Stomach (tissue), 8 donors: ENCODE measurements at regions not wholly inside any gene's neighbourhood (a gene's known extent, or its start where the extent isn't known, plus 50 kb on each side); places are given as distances from the start of the nearest gene placed in this dataset.

ENCODE experiments used
- DNase-seq, 2 donors: peaks; one replicate each; pipeline versions ENCODE4 v3.0.0 to v3.0.0-alpha.2; 2013 to 2019
- H3K27ac ChIP-seq, 5 donors: fragments of 200-600 bp in 4 of 5; sonication (generic) in 4 of 5; one replicate each; pipeline ENCODE4 v1.5.1; 2013 to 2019; ENCODE audit warnings: mild to moderate bottlenecking in 1 of 5, moderate library complexity in 1 of 5
- H3K27me3 ChIP-seq, 3 donors: fragments of 200-600 bp; sonication (generic); one replicate each; pipeline ENCODE4 v1.5.1; 2017 to 2019; ENCODE audit warnings: mixed run types in 1 of 3
- H3K36me3 ChIP-seq, 4 donors: fragments of 200-600 bp; sonication (generic); 1 replicate in 3 of 4; 2 replicates in 1 of 4; pipeline ENCODE4 v1.5.1; 2016 to 2019
- H3K4me1 ChIP-seq, 4 donors: fragments of 200-600 bp; sonication (generic); one replicate each; pipeline ENCODE4 v1.5.1; 2016 to 2019
- H3K4me3 ChIP-seq, 4 donors: fragments of 200-600 bp; sonication (generic) in 3 of 4; one replicate each; pipeline ENCODE4 v1.5.1; 2016 to 2019; ENCODE audit warnings: mild to moderate bottlenecking in 1 of 4
- H3K9me3 ChIP-seq, 4 donors: fragments of 200-600 bp; sonication (generic); one replicate each; pipeline ENCODE4 v1.5.1; 2016 to 2019
- CTCF ChIP-seq, 7 experiments: fragments of 450-650 bp in 4 of 7; fragments of 200-600 bp in 3 of 7; sonication (generic) in 3 of 7; IDR thresholded peaks; one replicate each; pipeline ENCODE4 v1.5.1; 2016 to 2019; ENCODE audit warnings: antibody characterized with exemption in 7 of 7, control low read depth in 2 of 7, mild to moderate bottlenecking in 1 of 7
- EP300 ChIP-seq: sonication (generic); formaldehyde crosslinking; IDR thresholded peaks from one replicate; pipeline ENCODE4 v1.6.1; 2017; ENCODE audit warnings: antibody characterized with exemption
- POLR2A ChIP-seq, 4 donors: fragments of 450-650 bp; IDR thresholded peaks; one replicate each; pipeline ENCODE4 v1.6.1; 2016; ENCODE audit warnings: antibody characterized with exemption in 4 of 4, control low read depth in 2 of 4, mild to moderate bottlenecking in 1 of 4, moderate library complexity in 1 of 4
- POLR2AphosphoS5 ChIP-seq, 3 donors: sonication (generic); formaldehyde crosslinking; IDR thresholded peaks; one replicate each; pipeline ENCODE4 v1.6.1; 2016; ENCODE audit warnings: antibody characterized with exemption in 3 of 3
- WGBS, 5 donors: extraction: QIAGEN DNeasy Blood & Tissue Kit in 3 of 5; methylation state at CpG; one replicate each; pipeline versions ENCODE4 v1.1.5 to v1.1.7; 2013 to 2018; 5-methylcytosine and 5-hydroxymethylcytosine counted together
- intact Hi-C: fragments of 100-400 bp; cut with DNase I; formaldehyde crosslinking; loops from one replicate; pipeline ENCODE4 v1.15.1; 2023; ENCODE audit warnings: low total_unique reads
- donor health status: healthy with polysubstance abuse.
- donor health status: Bipolar disorder and iron deficiency.
- donor health status: healthy.

GRCh38 chr14:26896447-26896846 is 298.6 kb upstream of the NOVA1 start:
- intact Hi-C loops: no loop called here
- Histone ChIP-seq H3K4me1 (no peaks in the 10 kb centered on the region), H3K36me3 (no peaks in the 10 kb centered on the region), H3K27me3 (no peaks in the 10 kb centered on the region), H3K27ac (no peak overlapping the region), H3K4me3 (no peak overlapping the region), H3K9me3 (no peaks in the 10 kb centered on the region)
- WGBS, 5 donors: 67 to 75% (median 73%) methylated on average over 3 of the region's 3 CpGs
- TF ChIP-seq POLR2AphosphoS5 (IDR thresholded peaks at IDR 0.05) (no peak), CTCF (IDR thresholded peaks at IDR 0.05) (no peak), EP300 (no peak), POLR2A (IDR thresholded peaks at IDR 0.05) (no peak)
- DNase-seq: no peak

GRCh38 chr14:26897196-26897595 is 299.4 kb upstream of the NOVA1 start:
- intact Hi-C loops: no loop called here

GRCh38 chr14:26905229-26905628 is 307.4 kb upstream of the NOVA1 start:
- Histone ChIP-seq H3K9me3 (no peaks in the 10 kb centered on the region), H3K27ac (no peak overlapping the region), H3K27me3 (no peaks in the 10 kb centered on the region), H3K4me1 (no peaks in the 10 kb centered on the region), H3K36me3 (no peaks in the 10 kb centered on the region), H3K4me3 (no peak overlapping the region)
- intact Hi-C loops: no loop called here
- peak in 1 of 2 donors; percentile 8 for DNase-seq
- WGBS, 5 donors: 58 to 76% (median 66%) methylated on average over 3 of the region's 3 CpGs
- TF ChIP-seq CTCF (IDR thresholded peaks at IDR 0.05) (no peak), POLR2A (IDR thresholded peaks at IDR 0.05) (no peak)

More at GRCh38 chr14:26897196-26897595, 299.4 kb upstream of the NOVA1 start:
- Histone ChIP-seq H3K4me3 (no peak overlapping the region), H3K4me1 (no peaks in the 10 kb centered on the region), H3K36me3 (no peaks in the 10 kb centered on the region), H3K27me3 (no peaks in the 10 kb centered on the region), H3K27ac (no peak overlapping the region), H3K9me3 (no peaks in the 10 kb centered on the region)
- TF ChIP-seq CTCF (IDR thresholded peaks at IDR 0.05): no peak
- no peak for TF ChIP-seq POLR2AphosphoS5 (IDR thresholded peaks at IDR 0.05)
- TF ChIP-seq EP300: no peak
- no peak for TF ChIP-seq POLR2A (IDR thresholded peaks at IDR 0.05)
- DNase-seq: no peak

- H3K4me1 ChIP-seq: no peaks in the 10 kb centered on the region
- DNase-seq: no peak
- no peak overlapping the region for H3K4me3 ChIP-seq
- no peaks in the 10 kb centered on the region for H3K27me3 ChIP-seq
- H3K9me3 ChIP-seq: no peaks in the 10 kb centered on the region
- intact Hi-C loops: no loop called here
- no peaks in the 10 kb centered on the region for H3K36me3 ChIP-seq
- H3K27ac ChIP-seq: no peak overlapping the region
- TF ChIP-seq POLR2AphosphoS5 (IDR thresholded peaks at IDR 0.05): no peak
- TF ChIP-seq CTCF (IDR thresholded peaks at IDR 0.05): no peak
- TF ChIP-seq POLR2A (IDR thresholded peaks at IDR 0.05): no peak
- no peak for TF ChIP-seq EP300
Observed at GRCh38 chr14:26913786-26914185, 316.0 kb upstream of the NOVA1 start.

- H3K36me3 ChIP-seq: no peaks in the 10 kb centered on the region
- no peaks in the 10 kb centered on the region for H3K9me3 ChIP-seq
- H3K27me3 ChIP-seq: no peaks in the 10 kb centered on the region
- no peaks in the 10 kb centered on the region for H3K4me1 ChIP-seq
- no peak for TF ChIP-seq EP300
- no peak for TF ChIP-seq POLR2A (IDR thresholded peaks at IDR 0.05)
- TF ChIP-seq POLR2AphosphoS5 (IDR thresholded peaks at IDR 0.05): no peak
- TF ChIP-seq CTCF (IDR thresholded peaks at IDR 0.05): peak in 4 of 7 experiments; percentile 19 to 33 (median 26)
- H3K27ac ChIP-seq: no peak overlapping the region
- intact Hi-C loops: no loop called here
- peak in 1 of 2 donors; percentile 34 for DNase-seq
- H3K4me3 ChIP-seq: no peak overlapping the region
- 0 to 20% (median 9%) methylated on average over 1 of the region's 1 CpG for WGBS, 5 donors
Observed at GRCh38 chr14:26917086-26917485, 319.3 kb upstream of the NOVA1 start.
